Choroid plexus epithelial cell (primary cell): ENCODE measurements at regions not wholly inside any gene's neighbourhood (a gene's known extent, or its start where the extent isn't known, plus 50 kb on each side); places are given as distances from the start of the nearest gene placed in this dataset.
A peak's percentile ranks its signal among the peaks of the same experiment; 100 is the strongest.

ENCODE experiments used
- DNase-seq: peaks from one replicate; pipeline ENCODE4 v3.0.0-alpha.2; 2010; ENCODE audit warnings: low read depth
- H3K4me3 ChIP-seq: 2 replicates; pipeline ENCODE4 v1.5.1; 2011; ENCODE audit warnings: low read depth, mild to moderate bottlenecking, control low read depth, low read length, moderate library complexity
- CTCF ChIP-seq: conservative IDR thresholded peaks from 2 replicates; pipeline ENCODE4 v1.5.1; 2011; ENCODE audit warnings: low read depth, mild to moderate bottlenecking, control low read depth, inconsistent platforms, low read length, moderate library complexity

GRCh38 chr2:67829470-67829869, 233.3 kb downstream of the C1D start:
- no peak for TF ChIP-seq CTCF
- no peak for DNase-seq
- H3K4me3 ChIP-seq, result no peak overlapping the region

- H3K4me3 ChIP-seq, result no peak overlapping the region
- no peak for DNase-seq
- TF ChIP-seq CTCF, result no peak
Observed at GRCh38 chr2:67833632-67834031, 229.2 kb downstream of the C1D start.

- DNase-seq, result no peak
- H3K4me3 ChIP-seq, result no peak overlapping the region
- TF ChIP-seq CTCF, result no peak
Observed at GRCh38 chr2:67834482-67834881, 228.3 kb downstream of the C1D start.

GRCh38 chr2:67835266-67835665, 227.5 kb downstream of the C1D start:
- no peak overlapping the region for H3K4me3 ChIP-seq
- no peak for DNase-seq
- no peak for TF ChIP-seq CTCF

GRCh38 chr2:67836866-67837265, 225.9 kb downstream of the C1D start:
- no peak for TF ChIP-seq CTCF
- no peak for DNase-seq
- H3K4me3 ChIP-seq, result no peak overlapping the region

GRCh38 chr2:67838205-67838604, 224.6 kb downstream of the C1D start:
- TF ChIP-seq CTCF, result no peak
- no peak for DNase-seq
- H3K4me3 ChIP-seq, result no peak overlapping the region

- no peak for TF ChIP-seq CTCF
- DNase-seq, result peak; percentile 33
- no peak overlapping the region for H3K4me3 ChIP-seq
Observed at GRCh38 chr2:67839242-67839641, 223.6 kb downstream of the C1D start.
